ENCODE measurements at regions not wholly inside any gene's neighbourhood (a gene's known extent, or its start where the extent isn't known, plus 50 kb on each side); places are given as distances from the start of the nearest gene placed in this dataset.

DNA sequence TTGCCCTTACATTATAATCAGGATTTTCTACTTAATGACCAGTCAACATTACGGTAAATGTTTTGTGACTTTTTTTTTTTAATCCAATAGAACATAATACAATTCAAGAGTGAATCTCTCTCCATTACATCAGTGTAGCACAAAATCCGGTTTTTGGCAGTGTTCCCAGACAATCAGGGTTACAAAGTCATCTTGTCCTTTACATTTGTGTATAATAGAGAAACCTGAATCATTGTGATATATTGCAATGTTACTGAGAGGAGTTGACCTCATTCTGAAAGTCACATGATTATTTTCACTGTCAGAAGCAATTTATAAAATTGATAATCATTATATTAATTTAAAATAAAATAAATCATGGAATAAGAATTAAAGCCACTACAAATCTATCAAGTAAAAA lies 1346.0 kb upstream of the SPRY2 start:
- TF ChIP-seq, protein P1, sequence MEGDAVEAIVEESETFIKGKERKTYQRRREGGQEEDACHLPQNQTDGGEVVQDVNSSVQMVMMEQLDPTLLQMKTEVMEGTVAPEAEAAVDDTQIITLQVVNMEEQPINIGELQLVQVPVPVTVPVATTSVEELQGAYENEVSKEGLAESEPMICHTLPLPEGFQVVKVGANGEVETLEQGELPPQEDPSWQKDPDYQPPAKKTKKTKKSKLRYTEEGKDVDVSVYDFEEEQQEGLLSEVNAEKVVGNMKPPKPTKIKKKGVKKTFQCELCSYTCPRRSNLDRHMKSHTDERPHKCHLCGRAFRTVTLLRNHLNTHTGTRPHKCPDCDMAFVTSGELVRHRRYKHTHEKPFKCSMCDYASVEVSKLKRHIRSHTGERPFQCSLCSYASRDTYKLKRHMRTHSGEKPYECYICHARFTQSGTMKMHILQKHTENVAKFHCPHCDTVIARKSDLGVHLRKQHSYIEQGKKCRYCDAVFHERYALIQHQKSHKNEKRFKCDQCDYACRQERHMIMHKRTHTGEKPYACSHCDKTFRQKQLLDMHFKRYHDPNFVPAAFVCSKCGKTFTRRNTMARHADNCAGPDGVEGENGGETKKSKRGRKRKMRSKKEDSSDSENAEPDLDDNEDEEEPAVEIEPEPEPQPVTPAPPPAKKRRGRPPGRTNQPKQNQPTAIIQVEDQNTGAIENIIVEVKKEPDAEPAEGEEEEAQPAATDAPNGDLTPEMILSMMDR (IDR thresholded peaks at IDR 0.05): no peak
- no peak for TF ChIP-seq POLR2AphosphoS5 (IDR thresholded peaks at IDR 0.05)
